PC-9 (cell line): ENCODE measurements at regions not wholly inside any gene's neighbourhood (a gene's known extent, or its start where the extent isn't known, plus 50 kb on each side); places are given as distances from the start of the nearest gene placed in this dataset.

Experiments used
- CTCF ChIP-seq: fragments of 200-600 bp; sonication (generic); conservative IDR thresholded peaks from 2 replicates; pipeline ENCODE4 v1.6.1; 2017; ENCODE audit warnings: mixed run types, antibody characterized with exemption, mild to moderate bottlenecking, moderate library complexity
- EZH2 ChIP-seq: fragments of 200-600 bp; sonication (generic); IDR thresholded peaks from 2 replicates; pipeline ENCODE4 v1.8.0; 2017; ENCODE audit warnings: antibody characterized with exemption, low read depth

DNA sequence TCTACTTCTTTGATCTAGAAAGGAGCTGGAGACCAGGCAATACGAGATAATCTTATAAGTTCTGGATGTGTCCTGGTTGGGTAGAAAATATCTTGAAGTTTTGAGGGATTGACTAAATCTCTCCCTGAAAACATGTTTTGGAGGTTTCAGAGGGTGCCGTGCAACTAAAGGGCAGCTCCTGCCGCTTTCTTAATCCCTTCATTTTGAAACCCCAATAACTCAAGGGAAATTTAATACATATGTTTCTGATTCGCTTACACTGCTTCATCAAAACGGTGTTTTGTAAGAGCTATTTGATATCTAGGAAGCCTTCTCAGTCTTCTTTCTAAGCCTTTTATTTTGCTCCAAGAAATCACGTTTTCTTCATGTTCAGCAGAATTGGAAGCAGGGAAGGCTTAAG, 129.0 kb downstream of the ASCL1 start:
- TF ChIP-seq EZH2: no peak
- no peak for TF ChIP-seq CTCF
